Keratinocyte (primary cell): ENCODE measurements at regions not wholly inside any gene's neighbourhood (a gene's known extent, or its start where the extent isn't known, plus 50 kb on each side); places are given as distances from the start of the nearest gene placed in this dataset.

Experiments
- EZH2 ChIP-seq: IDR thresholded peaks from one replicate; pipeline ENCODE4 v1.6.1; 2012; ENCODE audit warnings: inconsistent platforms, mild to moderate bottlenecking, low read length, moderate library complexity
- TF ChIP-seq, protein P1 (sequence below), 3 experiments: IDR thresholded peaks in 1 of 3; conservative IDR thresholded peaks in 1 of 3; optimal IDR thresholded peaks in 1 of 3; 2 replicates in 2 of 3; 3 replicates in 1 of 3; pipeline versions ENCODE3 to v1.5.1; 2011; ENCODE audit warnings: low read length in 3 of 3, mild to moderate bottlenecking in 3 of 3, moderate library complexity in 2 of 3, control low read depth in 1 of 3, inconsistent platforms in 1 of 3; ENCODE audit not compliant: insufficient read depth in 2 of 3; ENCODE audit errors: extremely low read depth in 1 of 3

DNA sequence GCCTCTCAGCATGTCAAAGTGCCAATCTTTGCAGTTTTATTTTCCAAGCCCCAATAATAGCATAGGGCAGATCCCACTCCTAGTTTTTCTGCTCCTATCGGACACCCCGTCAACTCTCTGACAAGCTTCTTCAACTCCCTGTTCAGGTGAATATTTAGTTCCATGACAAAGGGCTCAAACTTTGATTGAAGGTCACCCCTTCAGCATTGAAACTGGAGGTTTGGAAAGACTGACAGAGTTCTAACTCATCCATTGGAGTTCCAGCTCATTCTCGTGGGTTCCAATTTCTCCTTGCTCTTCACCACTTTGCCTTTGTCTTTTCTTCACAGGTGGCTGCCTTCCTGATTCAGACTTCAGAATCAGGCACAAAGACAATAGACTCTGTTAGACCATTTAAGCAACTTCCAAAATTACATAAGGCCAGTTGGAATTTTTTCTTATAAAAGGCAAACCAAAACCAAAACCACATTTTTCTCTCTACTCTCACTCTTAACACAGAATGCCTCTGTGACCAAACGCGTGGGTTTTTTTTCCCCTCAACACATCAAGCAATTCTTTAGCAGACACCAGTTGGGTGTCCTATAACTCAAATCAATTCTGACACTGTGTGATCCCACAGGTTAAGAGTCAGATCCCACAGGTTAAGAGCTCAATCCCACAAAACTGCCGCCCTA lies 169.3 kb upstream of the USP25 start:
- TF ChIP-seq, protein P1, sequence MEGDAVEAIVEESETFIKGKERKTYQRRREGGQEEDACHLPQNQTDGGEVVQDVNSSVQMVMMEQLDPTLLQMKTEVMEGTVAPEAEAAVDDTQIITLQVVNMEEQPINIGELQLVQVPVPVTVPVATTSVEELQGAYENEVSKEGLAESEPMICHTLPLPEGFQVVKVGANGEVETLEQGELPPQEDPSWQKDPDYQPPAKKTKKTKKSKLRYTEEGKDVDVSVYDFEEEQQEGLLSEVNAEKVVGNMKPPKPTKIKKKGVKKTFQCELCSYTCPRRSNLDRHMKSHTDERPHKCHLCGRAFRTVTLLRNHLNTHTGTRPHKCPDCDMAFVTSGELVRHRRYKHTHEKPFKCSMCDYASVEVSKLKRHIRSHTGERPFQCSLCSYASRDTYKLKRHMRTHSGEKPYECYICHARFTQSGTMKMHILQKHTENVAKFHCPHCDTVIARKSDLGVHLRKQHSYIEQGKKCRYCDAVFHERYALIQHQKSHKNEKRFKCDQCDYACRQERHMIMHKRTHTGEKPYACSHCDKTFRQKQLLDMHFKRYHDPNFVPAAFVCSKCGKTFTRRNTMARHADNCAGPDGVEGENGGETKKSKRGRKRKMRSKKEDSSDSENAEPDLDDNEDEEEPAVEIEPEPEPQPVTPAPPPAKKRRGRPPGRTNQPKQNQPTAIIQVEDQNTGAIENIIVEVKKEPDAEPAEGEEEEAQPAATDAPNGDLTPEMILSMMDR (optimal IDR thresholded peaks at IDR 0.05 in 1 of 3, IDR thresholded peaks at IDR 0.05 in 1 of 3, conservative IDR thresholded peaks at IDR 0.05 in 1 of 3; ENCODE audit: extremely low read depth in 1 of 3, insufficient read depth in 2 of 3, low read length in 3 of 3): no peak
- no peak for TF ChIP-seq EZH2
